ENCODE measurements at regions not wholly inside any gene's neighbourhood (a gene's known extent, or its start where the extent isn't known, plus 50 kb on each side); places are given as distances from the start of the nearest gene placed in this dataset.
"Not testable (repeated sequence)": the region's sequence is repeated elsewhere in the genome, so short reads cannot be mapped to it uniquely, and the experiment has no call there.

DNA sequence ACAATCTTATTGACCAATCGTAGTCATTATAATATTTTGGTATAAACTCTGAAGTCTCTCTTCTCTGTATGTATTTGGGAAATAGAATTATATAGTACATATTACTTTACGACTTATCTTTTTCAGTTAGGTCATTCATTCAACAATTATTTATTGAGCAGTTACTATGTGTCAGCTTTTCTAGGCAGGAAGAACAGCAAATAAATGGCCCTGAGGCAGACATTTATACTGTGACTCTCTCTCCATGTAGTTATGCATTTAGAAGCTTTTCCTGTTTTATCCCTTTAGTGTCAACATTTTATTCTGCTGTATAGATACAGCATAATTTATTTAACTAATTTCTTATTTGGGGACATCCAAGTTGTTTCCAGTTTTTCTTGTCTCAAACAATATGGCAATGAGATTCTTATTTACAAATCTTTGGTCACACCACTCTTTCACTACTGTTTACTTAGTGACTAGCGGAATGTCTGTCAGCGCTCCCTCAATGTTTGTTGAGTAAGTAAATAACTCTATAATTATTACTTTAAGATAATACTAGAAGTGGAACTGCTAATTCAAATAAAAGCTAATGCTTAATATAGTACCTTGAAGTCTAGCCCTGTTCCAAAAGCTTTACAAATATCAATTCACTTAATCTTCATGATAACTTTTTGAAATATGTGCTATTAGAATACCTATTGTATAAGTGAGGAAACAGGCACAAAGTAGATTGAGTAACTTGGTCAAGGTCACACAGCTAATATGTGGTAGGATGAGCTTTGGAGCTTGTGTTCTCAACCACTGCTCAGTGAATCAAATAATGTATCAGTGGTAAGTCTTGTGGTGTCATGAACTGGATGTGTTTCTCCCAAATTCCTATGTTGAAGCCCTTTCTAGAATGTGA, 465.6 kb downstream of the SIPA1L2 start:
- no peak for DNase-seq (ENCODE audit: low read depth)

DNA sequence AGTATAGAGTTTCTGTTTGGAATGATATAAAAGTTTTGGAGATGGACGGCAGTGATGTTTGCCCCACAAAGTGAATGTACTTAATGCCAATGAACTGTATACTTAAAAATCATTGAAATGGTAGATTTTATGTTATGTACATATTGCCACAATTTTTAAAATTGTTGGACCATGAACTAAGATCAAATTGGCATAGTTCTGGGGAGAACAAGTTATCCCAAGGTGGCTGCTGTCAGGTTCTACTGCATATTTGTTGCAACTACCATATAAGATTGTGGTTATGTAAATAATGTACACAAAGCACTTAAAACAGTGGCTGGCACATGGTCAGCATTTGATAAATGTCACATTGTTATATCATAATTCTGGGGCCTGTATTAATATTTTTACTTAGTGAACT, 466.4 kb downstream of the SIPA1L2 start:
- no peak overlapping the region for H3K4me3 ChIP-seq (ENCODE audit: low read depth, low read length)
- TF ChIP-seq, protein P1, sequence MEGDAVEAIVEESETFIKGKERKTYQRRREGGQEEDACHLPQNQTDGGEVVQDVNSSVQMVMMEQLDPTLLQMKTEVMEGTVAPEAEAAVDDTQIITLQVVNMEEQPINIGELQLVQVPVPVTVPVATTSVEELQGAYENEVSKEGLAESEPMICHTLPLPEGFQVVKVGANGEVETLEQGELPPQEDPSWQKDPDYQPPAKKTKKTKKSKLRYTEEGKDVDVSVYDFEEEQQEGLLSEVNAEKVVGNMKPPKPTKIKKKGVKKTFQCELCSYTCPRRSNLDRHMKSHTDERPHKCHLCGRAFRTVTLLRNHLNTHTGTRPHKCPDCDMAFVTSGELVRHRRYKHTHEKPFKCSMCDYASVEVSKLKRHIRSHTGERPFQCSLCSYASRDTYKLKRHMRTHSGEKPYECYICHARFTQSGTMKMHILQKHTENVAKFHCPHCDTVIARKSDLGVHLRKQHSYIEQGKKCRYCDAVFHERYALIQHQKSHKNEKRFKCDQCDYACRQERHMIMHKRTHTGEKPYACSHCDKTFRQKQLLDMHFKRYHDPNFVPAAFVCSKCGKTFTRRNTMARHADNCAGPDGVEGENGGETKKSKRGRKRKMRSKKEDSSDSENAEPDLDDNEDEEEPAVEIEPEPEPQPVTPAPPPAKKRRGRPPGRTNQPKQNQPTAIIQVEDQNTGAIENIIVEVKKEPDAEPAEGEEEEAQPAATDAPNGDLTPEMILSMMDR (IDR thresholded peaks at IDR 0.05; ENCODE audit: low read depth, low read length, missing control alignments): no peak
- DNase-seq (ENCODE audit: low read depth): no peak
- in situ Hi-C loops (cut with HindIII; ENCODE audit: low sequenced_read_pairs): no loop called here

More for the DNA sequence above, 465.6 kb downstream of the SIPA1L2 start:
- in situ Hi-C loops (cut with HindIII; ENCODE audit: low sequenced_read_pairs): no loop called here
- no peak overlapping the region for H3K4me3 ChIP-seq (ENCODE audit: low read depth, low read length)
- TF ChIP-seq, protein P1 (IDR thresholded peaks at IDR 0.05; ENCODE audit: low read depth, low read length, missing control alignments): no peak

DNA sequence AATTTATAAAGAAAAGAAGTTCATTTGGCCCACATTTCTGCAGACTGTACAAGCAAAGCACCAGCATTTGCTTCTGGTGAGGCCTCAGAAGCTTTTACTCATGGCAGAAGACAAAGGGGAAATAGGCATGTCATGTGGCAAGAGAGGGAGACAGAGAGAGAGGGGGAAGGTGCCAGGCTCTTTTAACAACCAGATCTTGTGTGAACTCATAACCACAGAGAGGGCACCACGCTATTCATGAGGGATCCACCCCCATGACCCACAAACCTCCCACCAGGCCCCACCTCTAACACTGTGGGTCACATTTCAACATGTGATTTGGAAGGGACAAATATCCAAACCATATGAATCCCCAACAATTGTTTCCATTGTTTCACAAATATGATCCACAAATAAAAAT, 467.9 kb downstream of the SIPA1L2 start:
- in situ Hi-C loops (cut with HindIII; ENCODE audit: low sequenced_read_pairs): no loop called here
- no peak for DNase-seq (ENCODE audit: low read depth)
- no peak overlapping the region for H3K4me3 ChIP-seq (ENCODE audit: low read depth, low read length)
- TF ChIP-seq, protein P1 (IDR thresholded peaks at IDR 0.05; ENCODE audit: low read depth, low read length, missing control alignments): no peak

DNA sequence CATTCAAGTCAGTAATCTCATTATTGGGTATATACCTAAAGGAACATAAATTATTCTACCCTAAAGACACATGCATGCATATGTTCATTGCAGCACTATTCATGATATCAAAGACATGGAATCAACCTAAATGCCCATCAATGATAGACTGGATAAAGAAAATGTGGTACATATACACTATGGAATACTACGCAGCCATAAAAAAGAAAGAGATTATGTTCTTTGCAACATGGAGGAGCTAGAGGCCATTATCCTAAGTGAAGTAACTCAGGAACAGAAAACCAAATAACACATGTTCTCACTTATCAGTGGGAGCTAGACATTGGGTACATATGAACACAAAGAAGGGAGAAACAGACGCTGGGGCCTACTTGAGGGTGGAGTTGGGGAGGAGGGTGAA, 471.4 kb downstream of the SIPA1L2 start:
- in situ Hi-C loops (cut with HindIII; ENCODE audit: low sequenced_read_pairs); DNase-seq (ENCODE audit: low read depth): not testable (repeated sequence)

DNA sequence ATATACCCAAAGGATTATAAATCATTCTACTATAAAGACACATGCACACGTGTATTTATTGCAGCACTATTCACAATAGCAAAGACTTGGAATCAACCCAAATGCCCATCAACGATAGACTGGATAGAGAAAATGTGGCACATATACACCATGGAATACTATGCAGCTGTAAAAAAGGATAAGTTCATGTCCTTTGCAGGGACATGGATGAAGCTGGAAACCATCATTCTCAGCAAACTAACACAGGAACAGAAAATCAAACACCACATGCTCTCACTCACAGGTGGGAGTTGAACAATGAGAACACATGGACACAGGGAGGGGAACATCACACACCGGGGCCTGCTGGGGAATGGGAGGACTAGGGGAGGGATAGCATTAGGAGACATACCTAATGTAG, 473.9 kb downstream of the SIPA1L2 start:
- H3K4me3 ChIP-seq (ENCODE audit: low read depth, low read length); DNase-seq (ENCODE audit: low read depth); in situ Hi-C loops (cut with HindIII; ENCODE audit: low sequenced_read_pairs): not testable (repeated sequence)

More for the DNA sequence above, 471.4 kb downstream of the SIPA1L2 start:
- H3K4me3 ChIP-seq (ENCODE audit: low read depth, low read length): not testable (repeated sequence)

DNA sequence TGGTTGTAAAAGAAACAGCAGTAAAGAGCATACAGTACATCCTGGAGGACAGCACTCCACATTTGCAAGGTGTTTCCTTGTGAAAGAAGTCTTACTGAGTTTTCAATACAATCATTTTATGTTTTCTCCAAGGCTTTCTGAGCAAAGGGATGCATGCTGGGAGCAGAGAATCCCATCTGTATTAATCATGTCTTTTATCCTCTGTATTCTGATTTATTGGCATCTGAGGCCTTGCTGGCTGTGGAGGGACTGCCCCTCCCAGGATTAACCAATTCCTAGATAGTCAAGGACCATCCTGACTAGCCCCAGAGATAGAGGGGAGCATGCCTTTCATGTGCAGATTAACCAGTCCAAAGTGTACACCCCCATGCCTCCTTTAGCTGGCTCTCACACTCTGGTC, 476.3 kb downstream of the SIPA1L2 start:
- no peak for DNase-seq (ENCODE audit: low read depth)
- TF ChIP-seq, protein P1 (IDR thresholded peaks at IDR 0.05; ENCODE audit: low read depth, low read length, missing control alignments): no peak
- in situ Hi-C loops (cut with HindIII; ENCODE audit: low sequenced_read_pairs): no loop called here
- H3K4me3 ChIP-seq (ENCODE audit: low read depth, low read length): no peak overlapping the region

DNA sequence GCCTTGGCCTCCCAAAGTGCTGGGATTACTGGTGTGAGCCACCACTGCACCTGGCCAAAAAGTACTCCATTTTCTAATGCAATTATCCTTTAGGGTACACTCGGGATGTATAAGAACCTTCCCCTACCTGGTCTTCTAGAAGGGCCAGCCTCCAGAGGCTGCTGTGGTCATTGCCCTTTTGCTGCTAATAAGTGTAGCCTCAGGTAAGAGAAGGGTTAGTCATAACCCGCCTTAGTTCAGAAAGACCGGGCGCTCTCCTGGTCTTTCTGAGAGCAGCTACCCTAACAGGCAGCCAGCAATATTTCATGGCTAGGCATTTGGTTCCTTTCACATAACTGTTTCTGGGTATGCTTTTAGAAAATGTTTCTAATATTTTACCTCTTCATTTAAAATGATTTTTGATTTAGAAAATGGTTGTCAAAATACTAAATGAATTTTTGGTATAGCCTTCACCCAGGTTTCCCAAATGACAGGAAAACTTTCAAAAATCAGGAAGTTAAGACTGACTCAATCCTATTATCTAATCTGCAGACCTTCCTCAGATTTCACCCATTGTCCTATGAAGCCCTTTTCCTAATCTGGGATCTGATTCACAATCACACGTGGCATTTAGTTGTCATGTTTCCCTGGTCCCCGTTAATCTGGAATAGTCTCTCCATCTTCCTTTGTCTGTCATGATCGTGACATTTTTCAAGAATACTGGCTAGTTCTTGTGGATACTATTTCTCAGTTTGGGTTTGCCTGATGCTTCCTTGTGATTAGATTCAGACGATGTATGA, 479.0 kb downstream of the SIPA1L2 start:
- in situ Hi-C loops (cut with HindIII; ENCODE audit: low sequenced_read_pairs): no loop called here
- no peak for DNase-seq (ENCODE audit: low read depth)
- TF ChIP-seq, protein P1 (IDR thresholded peaks at IDR 0.05; ENCODE audit: low read depth, low read length, missing control alignments): no peak
- H3K4me3 ChIP-seq (ENCODE audit: low read depth, low read length): no peak overlapping the region
